ENCODE measurements at regions not wholly inside any gene's neighbourhood (a gene's known extent, or its start where the extent isn't known, plus 50 kb on each side); places are given as distances from the start of the nearest gene placed in this dataset.

- TF ChIP-seq ASH1L (IDR thresholded peaks at IDR 0.05; ENCODE audit: borderline replicate concordance, low read depth, partially characterized antibody) = no peak
Measured at GRCh38 chr21:27569831-27570230, 602.9 kb upstream of the ADAMTS5 start (continued).

- no peak for DNase-seq (ENCODE audit: extremely low read depth in 1 of 4, low spot score in 3 of 4)
- in situ Hi-C loops (cut with MboI) (no loop called here), intact Hi-C loops (cut with micrococcal nuclease) (no loop called here)
- no peaks in the 10 kb centered on the region for H3K79me2 ChIP-seq (ENCODE audit: control insufficient read depth, insufficient read depth, low read length)
- no peak overlapping the region for H3K4me2 ChIP-seq (ENCODE audit: insufficient read depth, low read length)
- no peak for ATAC-seq
- CTCF ChIA-PET (ENCODE audit: low intra/inter-chr PET ratio) = no interaction called here
- no peaks in the 10 kb centered on the region for H3K9me3 ChIP-seq (replicated peaks; ENCODE audit: control insufficient read depth, insufficient read depth, low read depth, low read length)
- no peaks in the 10 kb centered on the region for H3K9me1 ChIP-seq (ENCODE audit: control insufficient read depth, insufficient read depth, low read length)
- WGBS (ENCODE audit: insufficient coverage, low coverage, missing lambda C conversion rate) = 0% methylated on average over 2 of the region's 2 CpGs
- no peak overlapping the region for H3K27ac ChIP-seq (ENCODE audit: extremely low read depth, low read depth, low read length)
- POLR2A ChIA-PET = no interaction called here
- H3K4me1 ChIP-seq (replicated peaks in 1 of 2; ENCODE audit: control insufficient read depth in 2 of 2, insufficient read depth in 2 of 2, low read length in 2 of 2) = no peaks in the 10 kb centered on the region
- H3K36me3 ChIP-seq (ENCODE audit: control insufficient read depth, insufficient read depth, low read length) = no peaks in the 10 kb centered on the region
- H2AFZ ChIP-seq (ENCODE audit: low read depth, low read length) = no peak overlapping the region
- H4K20me1 ChIP-seq (replicated peaks; ENCODE audit: control insufficient read depth, insufficient read depth, low read length) = no peaks in the 10 kb centered on the region
- H3K4me3 ChIP-seq = no peak overlapping the region
- FAIRE-seq = no peak
- H3K9ac ChIP-seq (ENCODE audit: insufficient read depth in 1 of 2, low read depth in 2 of 2, low read length in 2 of 2) = no peak overlapping the region
- BruUV-seq (replicated peaks) = no TSS peak
- H3K27me3 ChIP-seq (ENCODE audit: control insufficient read depth in 2 of 2, insufficient read depth in 2 of 2, low read length in 2 of 2) = no peaks in the 10 kb centered on the region
- TF ChIP-seq ZNF274 (IDR thresholded peaks at IDR 0.05; ENCODE audit: borderline replicate concordance, low read depth, low read length) (no peak), ZZZ3 (IDR thresholded peaks at IDR 0.05) (no peak), EGR1 (conservative IDR thresholded peaks at IDR 0.05) (no peak), SREBF1 (IDR thresholded peaks at IDR 0.05; ENCODE audit: borderline replicate concordance, low read depth, low read length) (no peak), SOX6 (IDR thresholded peaks at IDR 0.05) (no peak), MYC (IDR thresholded peaks at IDR 0.05; ENCODE audit: low read depth, low read length) (no peak), MYC (CRISPR knock-in tag; IDR thresholded peaks at IDR 0.05; ENCODE audit: borderline replicate concordance, low read depth) (no peak), WHSC1 (IDR thresholded peaks at IDR 0.05; ENCODE audit: low read length) (no peak), ZNF511 (CRISPR knock-in tag; IDR thresholded peaks at IDR 0.05) (no peak), CEBPG (CRISPR knock-in tag; IDR thresholded peaks at IDR 0.05) (no peak), CEBPG (tag; conservative IDR thresholded peaks at IDR 0.05 in 1 of 2, IDR thresholded peaks at IDR 0.05 in 1 of 2) (no peak), ZNF639 (CRISPR knock-in tag; conservative IDR thresholded peaks at IDR 0.05 in 1 of 2, IDR thresholded peaks at IDR 0.05 in 1 of 2) (no peak), XRCC4 (IDR thresholded peaks at IDR 0.05; ENCODE audit: extremely low read depth, insufficient read depth, insufficient read length) (no peak), RNF2 (IDR thresholded peaks at IDR 0.05) (no peak), PTBP1 (IDR thresholded peaks at IDR 0.05; ENCODE audit: low read depth, low read length) (no peak), HOMEZ (CRISPR knock-in tag; IDR thresholded peaks at IDR 0.05) (no peak), ZNF232 (CRISPR knock-in tag; IDR thresholded peaks at IDR 0.05) (no peak), DEAF1 (CRISPR knock-in tag; IDR thresholded peaks at IDR 0.05) (no peak)
Measured at GRCh38 chr21:27569091-27569490, 602.2 kb upstream of the ADAMTS5 start.
